Testis (tissue), 2 donors: ENCODE measurements at regions not wholly inside any gene's neighbourhood (a gene's known extent, or its start where the extent isn't known, plus 50 kb on each side); places are given as distances from the start of the nearest gene placed in this dataset.

Source experiments
- CTCF ChIP-seq, 3 experiments: fragments of 450-650 bp in 2 of 3; fragments of 200-600 bp in 1 of 3; sonication (generic) in 1 of 3; IDR thresholded peaks; one replicate each; pipeline ENCODE4 v1.5.1; 2016 to 2019; ENCODE audit warnings: antibody characterized with exemption in 3 of 3, mild to moderate bottlenecking in 2 of 3, moderate library complexity in 1 of 3
- POLR2A ChIP-seq: fragments of 450-650 bp; IDR thresholded peaks from one replicate; pipeline ENCODE4 v1.6.1; 2017; ENCODE audit warnings: antibody characterized with exemption, mild to moderate bottlenecking, moderate library complexity

GRCh38 chr17:77451245-77451893 is 310.6 kb downstream of the SEC14L1 start:
- no peak for TF ChIP-seq CTCF (IDR thresholded peaks at IDR 0.05)
- TF ChIP-seq POLR2A, result no peak
